Stimulated activated CD4-positive, alpha-beta T cell treated with anti-CD3 and anti-CD28 coated beads, Interleukin-1b, Interleukin-23, amount 100 ng/mL, for 48 hours (primary cell): ENCODE measurements at regions not wholly inside any gene's neighbourhood (a gene's known extent, or its start where the extent isn't known, plus 50 kb on each side); places are given as distances from the start of the nearest gene placed in this dataset.

Experiments used
- DNase-seq: peaks from one replicate; pipeline ENCODE4 v3.0.0-alpha.2; 2020

DNA sequence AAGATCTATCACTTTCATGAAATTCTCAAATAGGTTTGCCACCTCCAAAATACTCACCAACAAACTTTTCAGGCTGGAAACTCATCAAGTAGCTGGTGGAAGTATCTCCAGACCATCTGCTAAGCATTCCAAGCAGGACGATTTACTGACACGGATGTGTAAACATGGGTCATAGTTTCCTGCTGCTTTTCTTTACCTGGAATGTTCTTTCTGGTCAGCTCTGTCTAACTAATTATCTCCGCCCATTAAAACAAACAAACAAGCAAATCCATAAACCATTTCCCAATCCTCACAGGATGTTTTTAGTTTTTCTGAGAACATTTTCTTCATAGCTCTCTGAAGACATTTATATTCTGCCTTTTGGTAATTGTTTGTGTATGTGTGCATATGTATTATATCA is 397.0 kb downstream of the METTL15 start:
- DNase-seq = no peak

DNA sequence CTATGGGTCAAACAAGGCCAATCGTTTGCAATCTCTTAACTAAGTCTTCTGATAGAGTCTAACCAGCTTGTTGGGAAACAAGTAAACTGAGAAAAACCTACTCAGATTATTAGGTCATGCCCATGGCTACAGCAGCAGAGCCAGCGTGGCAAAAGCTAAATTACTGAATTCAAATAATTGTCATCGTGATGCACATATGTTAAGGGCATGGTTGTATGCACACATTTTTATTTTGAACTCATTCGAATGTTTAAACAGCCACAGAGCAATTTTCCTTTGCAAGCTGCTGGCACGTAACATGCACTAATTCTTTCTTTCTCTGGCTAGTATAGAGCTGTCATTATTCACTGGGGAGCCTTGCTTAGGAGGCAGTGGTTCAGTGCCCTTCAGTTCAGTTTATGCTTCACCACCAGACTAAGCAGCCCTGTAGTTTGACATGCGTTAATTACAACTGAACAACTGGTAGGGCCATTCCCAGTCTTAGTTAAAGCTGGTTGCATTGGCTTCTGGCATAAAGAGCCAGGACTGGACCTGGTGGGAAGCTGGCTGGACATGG is 396.4 kb downstream of the METTL15 start:
- no peak for DNase-seq

DNA sequence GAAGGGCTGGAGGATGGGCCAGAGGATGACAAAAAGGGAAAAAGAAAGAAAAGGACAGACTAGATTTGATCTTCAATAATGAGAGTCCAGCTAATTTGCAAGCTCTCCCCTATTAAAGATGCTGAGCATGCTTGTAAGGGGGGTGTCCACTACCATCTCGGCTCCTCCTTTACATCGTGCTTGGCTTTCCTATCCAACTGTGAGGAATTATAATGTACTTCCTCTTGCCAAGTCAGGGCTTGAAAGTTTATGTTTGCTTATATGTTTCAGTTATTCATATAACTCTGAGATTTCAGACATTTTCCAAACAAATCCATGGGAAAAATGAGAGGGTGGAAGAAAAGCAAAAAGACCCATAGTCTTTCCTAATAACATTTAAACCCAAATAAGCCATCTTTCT is 387.1 kb downstream of the METTL15 start:
- no peak for DNase-seq

DNA sequence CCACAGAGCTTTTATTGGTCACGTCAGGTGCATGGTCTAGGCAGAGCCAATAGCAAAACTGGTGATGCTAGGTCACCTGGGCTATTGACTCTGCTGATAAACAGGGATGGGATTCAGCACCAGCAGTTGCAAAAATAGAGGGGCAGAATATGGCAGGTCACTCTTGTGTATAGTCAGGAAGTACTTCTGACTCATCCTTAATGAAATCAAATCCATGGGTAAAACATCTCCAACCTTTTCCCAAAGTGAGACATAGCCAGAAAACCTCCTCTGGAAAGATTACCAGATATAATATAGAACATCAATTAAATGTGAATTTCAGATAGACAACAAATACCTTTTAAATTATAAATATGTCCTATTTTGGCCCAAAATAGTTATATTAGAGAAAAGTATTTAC is 383.2 kb downstream of the METTL15 start:
- DNase-seq = no peak

DNA sequence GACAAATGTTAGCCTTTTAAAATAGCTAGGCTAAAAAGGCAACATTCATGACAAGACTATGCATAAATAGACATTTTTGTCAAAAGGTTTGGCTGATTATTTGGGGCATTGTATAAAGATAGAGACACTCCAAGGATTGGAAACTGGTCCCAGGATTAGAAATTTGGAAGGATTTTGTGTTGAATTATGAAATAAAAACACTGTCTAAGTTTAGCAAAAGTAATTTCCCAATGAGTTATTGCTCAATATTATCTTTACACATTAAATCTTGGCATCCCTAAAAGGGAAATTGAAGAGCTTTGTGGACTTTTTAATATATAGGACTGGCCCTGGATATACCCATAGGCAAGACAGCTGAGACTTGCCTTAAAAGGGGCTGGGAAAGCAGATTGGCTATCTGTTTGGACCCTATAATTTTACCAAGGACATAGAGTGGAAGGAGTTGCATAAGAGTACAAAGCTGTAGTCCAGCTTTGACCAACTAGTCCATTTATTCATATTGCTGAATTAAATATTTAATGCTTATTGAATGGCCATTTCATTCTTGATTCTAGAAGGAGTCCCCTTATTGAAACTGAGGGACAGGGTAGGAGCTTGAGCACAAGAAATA is 382.7 kb downstream of the METTL15 start:
- no peak for DNase-seq

DNA sequence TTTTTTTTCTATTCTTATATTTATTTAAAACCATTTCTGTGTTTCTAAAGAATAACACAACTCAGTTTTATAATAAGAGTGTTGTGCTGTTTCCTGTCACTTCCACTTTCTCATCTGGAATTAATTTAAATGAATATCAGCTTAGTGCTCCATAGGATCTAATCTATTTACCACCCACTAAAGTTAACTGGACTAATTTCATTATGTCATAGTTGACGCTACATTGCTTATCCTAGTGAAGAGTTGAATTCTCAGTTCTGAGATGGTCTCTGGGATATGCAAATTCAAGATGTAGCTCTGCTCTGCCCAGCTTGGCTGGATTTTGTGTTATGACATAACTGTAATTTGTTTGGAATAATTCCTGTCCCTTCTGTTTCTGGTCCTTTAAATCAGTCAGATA is 380.1 kb downstream of the METTL15 start:
- no peak for DNase-seq

DNA sequence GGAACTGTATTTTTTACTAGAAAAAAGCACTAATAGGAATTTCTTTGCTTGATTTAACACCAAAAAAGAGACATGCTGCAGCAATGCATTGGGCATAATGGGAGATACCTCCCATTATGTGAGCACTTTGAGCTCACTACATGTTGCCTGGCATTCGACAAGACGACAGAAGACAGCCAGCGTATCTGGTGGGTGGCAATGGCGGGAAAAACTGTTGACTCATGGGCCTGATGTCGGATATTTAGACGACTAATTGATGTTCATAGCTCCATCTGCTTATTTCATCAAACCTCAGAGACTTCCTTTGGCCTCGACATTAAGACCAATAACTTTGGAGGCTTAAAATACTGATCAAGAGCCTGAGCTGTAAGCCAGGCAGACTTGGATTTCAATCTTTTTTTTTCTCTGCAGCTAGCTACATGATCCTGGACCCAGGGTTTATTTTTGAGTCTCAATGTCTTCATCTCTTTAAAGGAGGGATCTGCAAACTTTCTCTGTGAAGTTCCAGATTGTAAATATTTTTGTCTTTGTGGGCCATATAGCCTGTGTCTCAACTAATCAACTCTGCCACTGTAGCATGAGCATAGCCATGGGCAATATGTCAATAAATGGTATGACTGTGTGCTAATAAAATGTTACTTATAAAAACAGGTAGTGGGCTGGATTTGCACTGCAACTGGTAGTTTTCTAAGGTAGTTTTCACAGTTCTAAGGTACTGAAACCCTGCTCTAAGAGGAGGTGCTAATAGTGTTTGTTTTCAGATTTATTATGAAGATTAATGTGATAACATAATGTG is 375.1 kb downstream of the METTL15 start:
- no peak for DNase-seq

DNA sequence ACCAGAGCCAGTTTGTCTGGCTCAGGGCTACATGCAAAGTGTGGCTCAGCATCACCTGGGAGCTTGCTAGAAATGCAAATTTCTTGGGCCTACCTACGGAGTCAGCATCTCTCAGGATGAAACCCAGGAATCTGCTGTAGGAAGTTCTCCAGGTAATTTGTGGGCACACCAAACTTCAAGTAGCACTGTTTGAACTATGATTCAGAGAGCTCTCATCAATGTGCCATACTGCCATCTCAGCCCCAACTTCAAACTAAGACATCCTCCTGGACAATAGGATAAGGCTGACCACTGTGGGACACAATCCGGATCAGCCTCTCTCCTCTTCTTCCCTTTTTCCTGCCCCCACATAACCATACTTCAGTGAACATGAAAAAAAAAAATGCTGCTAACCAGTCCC is 374.5 kb downstream of the METTL15 start:
- DNase-seq = no peak

DNA sequence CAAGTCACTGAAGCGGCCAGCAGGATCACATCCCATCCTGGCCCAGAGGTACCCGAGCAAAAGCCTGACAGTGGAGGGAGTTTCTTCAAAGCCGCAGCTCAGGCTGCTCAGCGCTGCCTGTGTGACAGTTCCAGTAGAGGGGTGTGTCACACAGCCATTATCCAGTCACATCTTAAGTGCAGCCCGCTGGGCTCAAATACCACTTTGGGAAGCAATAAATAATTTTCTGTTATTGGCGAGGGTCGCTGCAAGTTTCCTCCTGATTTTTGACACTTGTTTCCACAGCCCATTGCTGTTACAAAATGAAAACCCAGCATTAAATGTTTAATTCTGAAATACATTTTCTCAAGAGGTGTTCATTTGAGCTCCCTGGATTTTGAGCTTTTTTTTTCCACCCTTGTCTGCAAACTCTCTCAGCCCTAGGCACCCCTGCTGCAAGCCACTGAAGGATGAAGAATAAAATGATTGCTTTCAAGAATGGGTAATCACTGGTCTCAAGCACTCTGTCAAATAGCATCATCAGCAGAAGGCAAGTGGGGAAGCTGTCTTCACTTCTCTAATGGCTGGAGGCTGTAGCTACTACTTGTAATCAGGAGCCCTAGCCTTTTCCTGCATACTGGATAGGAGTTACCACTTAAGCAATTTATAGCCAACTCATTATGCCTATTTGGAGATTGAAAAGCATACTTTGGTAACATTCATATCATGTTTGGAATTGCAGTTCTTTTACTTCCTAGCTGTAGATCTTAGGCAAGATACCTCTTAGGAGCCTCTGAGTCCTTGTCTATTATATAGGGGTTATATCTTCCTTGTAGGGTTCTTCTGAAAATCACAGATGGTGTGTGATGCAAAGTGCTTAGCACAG is 373.7 kb downstream of the METTL15 start:
- DNase-seq = no peak

DNA sequence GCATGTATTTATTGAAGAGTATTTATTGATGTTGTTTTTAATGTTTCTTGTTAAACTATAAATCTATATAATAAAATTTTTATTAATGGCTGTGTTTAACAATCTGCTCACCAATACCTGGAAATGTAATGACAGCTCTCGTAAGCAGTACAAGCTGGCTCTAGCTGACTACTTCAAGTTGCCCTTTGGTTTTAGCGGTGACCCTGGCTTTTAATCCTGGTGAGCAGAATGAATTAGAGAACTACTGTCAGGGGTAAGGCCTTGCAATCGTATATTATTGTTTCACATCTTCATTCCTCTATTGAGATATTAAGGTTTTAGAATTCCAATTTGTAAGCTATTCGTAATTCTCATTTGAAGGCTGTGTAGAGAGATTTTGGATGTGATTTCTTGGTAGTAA is 372.2 kb downstream of the METTL15 start:
- DNase-seq = no peak

DNA sequence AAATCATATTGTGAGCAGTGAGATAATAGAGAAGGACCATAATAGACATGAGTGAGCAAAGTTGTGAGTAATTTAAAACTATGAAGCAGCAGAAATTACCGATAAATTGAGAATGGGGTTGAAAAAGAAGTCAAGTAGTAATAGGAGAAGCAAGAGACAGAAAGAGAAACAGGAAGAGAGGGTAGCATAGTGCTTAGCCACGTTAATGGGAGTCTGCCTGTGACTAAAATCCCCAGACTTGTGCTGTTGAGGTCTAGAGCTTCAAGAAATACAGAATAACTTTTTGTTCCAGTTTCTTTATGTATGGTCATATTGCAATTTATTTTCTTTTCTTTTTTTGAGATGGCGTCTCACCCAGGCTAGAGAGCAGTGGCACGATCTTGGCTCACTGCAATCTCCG is 368.7 kb downstream of the METTL15 start:
- DNase-seq = no peak

DNA sequence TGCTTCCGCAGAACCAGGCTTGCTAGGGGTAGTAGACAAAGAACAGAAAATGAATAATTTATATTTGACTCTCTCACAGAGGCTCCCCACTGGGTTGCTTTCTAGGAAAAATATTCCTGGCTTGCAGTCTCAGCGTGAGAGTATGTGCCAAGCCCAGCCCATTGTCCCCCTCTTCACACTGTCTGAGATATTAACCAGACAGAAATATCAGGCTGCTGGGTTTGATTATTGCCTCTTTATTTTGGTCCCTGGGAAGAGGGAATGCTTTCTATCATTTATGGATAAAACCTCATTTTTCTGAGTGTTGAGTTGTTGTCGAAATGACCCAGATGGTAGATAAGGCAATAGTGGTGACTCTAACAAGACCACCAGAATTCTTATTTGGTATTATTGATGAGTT is 367.9 kb downstream of the METTL15 start:
- DNase-seq = no peak

DNA sequence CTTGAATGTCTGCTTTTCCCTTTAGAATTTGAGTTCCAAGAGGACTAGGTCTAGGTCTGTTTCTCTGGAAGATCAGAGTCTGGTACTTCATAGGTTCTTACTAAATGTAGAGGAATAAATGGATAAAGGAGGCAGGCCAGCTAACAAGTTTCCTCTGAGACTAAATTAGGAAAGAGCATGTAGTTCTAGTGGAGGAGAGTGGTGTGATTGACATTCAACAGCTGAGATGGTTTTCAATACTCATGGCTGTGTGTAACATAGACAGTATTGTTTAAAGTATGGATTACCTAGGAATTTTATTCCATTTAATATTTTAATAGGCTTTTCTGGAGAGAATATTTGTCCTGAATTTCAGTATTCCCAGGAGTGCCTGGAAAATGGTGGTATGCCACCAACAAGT is 364.7 kb downstream of the METTL15 start:
- no peak for DNase-seq

DNA sequence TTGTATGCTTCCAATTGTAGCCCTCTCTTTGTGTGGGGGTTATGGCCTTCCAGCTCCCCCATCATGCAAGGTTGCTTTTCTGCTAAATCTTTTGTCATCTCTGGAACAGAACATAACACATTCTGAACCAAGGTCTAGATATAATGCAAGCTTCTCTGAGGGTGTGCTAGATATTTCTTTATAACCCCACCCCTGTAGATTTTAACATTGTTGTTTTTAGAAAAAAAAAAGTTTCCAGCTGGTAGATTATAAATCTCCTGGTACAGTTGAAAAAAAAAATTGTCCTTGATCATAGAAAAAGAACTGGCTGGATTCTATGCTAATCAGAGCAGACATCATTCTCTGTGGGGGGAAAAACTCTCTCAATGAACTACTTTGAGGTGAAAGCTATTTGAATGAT is 363.3 kb downstream of the METTL15 start:
- DNase-seq = no peak

DNA sequence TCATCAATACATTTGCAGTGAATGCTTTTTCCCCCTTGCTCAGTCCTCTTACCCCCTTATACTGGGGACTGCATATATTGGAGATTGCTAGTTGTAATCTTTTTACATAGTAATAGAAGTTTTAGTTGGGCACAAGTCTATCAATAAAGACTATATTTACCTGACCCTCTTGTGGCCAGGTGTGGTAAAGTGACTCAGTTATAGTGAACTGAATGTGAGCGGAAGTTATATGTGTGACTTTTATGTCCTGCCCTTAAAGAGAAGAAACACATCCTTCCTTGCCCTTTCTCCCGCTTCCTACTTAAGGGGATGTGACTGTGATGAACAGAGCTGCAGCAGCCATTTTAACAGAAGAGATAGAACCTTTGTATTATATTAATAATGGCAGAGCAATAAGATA is 362.0 kb downstream of the METTL15 start:
- no peak for DNase-seq

DNA sequence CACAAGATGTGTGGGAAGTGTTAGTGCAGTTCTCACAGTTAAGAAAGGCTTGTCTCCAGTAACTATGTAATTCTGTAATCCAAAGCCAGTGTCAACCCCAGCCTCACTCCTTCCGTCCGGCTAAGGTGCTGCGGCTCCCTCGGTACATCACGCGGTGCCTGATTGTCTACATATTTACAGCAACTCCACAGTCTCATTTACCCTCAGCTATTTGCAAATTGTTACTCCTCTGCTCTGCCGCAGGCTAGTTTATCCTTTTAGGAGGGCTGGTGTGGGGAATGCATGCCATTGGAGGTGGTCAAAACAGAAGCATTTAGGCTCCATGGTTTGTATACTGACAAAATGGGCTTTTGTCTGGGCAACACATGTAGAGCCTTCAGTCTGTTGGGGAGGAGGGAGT is 358.3 kb downstream of the METTL15 start:
- DNase-seq = no peak

DNA sequence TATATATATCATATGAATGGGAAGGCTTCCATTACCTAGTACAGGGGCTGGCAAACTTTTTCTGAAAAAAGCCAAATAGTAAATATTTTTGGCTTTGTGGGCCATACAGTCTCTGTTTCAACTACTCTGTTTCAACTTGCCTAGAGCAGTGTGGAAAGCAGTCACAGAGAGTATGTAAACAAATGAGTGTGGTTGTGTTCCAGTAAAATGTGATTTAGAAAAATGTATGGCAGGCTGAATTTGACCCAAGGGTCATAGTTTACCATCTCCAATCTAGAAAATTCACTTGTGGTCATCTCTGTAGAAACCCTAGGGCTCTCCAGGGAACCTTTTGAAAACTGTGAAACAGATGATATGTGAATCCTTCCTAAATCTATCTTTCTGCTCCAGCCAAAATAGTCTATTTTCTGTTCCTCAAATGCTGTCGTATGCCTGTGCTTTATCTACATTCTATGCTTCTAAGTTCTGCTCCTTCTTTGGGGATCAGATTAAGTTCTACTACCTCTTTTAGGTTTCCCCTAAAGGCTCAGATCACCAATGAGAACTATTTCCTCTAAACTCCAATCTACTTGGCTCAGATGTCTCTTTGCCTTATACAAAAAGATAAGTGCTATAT is 356.2 kb downstream of the METTL15 start:
- DNase-seq = no peak

DNA sequence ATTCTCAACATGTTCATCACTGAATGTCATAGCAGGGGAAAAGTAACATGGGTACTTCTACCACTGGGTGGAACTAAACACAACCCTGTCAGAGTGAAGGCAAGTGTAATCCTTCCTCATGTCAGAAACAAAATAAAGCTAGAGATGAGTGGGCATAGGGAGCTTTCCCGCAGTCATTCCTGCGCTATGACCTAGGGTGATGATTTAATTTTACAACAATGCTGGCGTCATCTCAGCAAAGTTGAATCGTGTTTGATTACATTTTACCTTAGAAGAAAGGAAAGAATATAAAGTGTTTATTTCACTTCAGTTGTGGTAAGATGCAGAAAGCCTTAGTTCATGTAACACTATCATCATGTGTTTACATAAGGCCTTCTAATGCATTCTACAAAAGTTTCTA is 355.6 kb downstream of the METTL15 start:
- DNase-seq = no peak

DNA sequence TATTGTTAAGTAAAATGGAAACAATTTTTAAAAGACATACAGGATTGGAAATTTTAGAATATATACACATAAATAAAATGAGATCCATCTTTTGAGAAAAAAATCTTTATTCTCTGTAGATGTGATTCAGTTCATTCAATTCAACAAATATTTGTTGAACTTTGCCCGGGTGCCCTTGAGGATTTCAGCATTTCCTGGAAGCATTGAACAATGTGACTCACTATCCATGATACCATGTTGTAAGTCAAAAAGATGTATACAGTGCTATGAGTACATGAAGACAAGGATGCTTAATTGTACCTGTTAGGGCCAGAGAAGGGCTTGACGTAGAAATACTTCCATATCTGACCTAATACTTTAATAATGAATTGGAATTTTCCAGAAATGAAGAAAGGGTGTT is 353.7 kb downstream of the METTL15 start:
- no peak for DNase-seq

DNA sequence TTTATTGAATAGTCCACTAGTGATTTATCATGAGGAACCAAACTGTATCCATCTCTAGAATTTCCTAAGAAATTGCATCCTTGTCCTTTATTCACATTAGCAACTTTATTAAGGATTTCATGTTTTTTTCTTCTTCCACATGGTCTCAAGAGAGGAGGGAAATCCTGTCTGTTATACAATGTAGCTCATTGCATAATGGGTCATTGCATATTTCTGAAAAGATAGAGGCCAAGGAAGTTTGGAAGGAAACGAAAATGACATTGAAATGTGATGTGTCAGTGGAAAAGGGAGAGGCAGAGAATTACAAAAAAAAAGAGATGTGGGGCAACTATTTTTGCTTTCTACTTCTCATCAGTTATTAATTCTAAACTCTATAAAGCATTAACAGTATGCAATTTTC is 353.1 kb downstream of the METTL15 start:
- no peak for DNase-seq

DNA sequence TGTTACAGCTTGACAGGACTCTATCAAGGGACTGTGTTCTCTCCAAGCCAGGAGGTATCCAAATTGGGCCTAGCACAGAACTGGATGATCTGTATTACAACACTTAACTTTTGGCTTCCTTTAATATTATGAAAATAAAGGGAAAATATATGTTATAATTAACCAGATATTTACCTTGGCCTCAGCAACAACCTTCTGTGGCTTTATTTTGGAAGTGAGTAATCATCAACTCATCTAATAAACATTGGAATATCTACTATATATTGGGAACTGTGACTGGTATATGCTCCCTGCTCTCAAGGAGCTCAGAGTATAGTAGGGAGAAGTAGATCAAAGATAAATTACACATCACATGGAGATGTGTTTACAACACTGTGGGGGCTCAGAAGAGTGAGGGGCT is 352.2 kb downstream of the METTL15 start:
- no peak for DNase-seq

DNA sequence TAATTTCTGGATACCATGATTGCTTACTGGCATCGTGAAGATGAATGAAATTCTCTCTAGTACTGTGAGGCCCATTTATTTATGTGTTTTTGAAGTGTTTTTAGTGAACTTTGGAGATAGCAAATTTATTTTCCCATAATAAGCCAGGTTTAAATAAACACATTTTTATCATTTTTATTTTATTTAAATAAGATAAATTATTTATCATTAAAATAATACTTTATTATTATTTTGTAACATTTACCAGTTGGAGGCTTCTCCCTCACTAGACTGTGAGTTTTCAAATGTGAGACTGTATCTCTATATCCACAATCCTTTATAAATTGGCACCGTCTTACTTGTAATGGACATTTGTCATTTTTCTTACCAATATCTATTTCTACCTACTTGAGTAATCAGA is 351.7 kb downstream of the METTL15 start:
- no peak for DNase-seq

DNA sequence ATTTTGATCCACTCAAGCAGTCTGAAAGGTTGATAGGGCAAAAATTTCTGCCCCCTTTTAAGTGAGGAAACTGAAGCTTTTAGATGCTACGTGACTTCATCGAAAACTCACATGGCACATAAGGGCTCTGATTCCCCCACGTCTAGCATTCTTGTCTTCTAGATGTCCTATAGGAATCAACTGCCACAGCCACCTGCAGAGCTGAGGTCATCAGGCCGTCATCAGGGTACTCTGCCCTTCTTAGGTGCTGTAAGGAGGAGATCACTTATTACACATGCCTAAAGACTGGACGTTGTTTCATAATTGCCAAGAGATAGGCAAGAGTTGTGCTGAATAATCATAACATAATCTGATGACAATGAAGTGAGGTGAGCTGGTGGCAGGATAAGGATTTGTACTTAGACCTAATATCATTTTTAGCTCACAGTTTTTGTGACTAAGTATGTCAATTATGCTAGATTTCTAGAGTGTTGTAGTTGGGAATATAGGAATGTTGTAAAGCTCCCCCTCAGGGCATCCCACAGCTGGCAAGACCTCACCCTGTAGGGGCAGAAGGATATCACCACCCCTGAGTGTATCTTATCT is 349.4 kb downstream of the METTL15 start:
- DNase-seq = no peak
